ENCODE measurements at regions not wholly inside any gene's neighbourhood (a gene's known extent, or its start where the extent isn't known, plus 50 kb on each side); places are given as distances from the start of the nearest gene placed in this dataset.
"Not testable (repeated sequence)": the region's sequence is repeated elsewhere in the genome, so short reads cannot be mapped to it uniquely, and the experiment has no call there.

DNA sequence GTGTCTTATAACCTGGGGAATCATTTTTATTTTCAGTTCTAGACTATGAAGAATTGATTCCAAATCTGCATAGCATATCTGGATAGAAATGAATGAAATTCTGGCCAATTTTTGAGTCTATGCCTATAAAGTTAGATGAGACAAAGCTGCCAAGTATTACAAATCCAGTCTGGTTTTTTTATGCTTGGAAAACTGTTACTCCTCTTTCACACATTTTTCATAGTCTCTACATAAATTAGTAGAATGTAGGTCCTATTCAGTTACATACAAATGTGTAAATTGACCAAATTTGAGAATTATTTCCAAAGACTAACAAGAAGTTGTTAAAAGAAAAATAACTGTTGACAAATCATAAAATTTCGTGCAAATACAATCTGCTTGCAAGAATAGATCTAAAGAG, 1505.2 kb downstream of the AMY1C start:
- TF ChIP-seq, protein P1, sequence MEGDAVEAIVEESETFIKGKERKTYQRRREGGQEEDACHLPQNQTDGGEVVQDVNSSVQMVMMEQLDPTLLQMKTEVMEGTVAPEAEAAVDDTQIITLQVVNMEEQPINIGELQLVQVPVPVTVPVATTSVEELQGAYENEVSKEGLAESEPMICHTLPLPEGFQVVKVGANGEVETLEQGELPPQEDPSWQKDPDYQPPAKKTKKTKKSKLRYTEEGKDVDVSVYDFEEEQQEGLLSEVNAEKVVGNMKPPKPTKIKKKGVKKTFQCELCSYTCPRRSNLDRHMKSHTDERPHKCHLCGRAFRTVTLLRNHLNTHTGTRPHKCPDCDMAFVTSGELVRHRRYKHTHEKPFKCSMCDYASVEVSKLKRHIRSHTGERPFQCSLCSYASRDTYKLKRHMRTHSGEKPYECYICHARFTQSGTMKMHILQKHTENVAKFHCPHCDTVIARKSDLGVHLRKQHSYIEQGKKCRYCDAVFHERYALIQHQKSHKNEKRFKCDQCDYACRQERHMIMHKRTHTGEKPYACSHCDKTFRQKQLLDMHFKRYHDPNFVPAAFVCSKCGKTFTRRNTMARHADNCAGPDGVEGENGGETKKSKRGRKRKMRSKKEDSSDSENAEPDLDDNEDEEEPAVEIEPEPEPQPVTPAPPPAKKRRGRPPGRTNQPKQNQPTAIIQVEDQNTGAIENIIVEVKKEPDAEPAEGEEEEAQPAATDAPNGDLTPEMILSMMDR (IDR thresholded peaks at IDR 0.05; ENCODE audit: insufficient read depth, low read length, poor library complexity, severe bottlenecking), result no peak
- Histone ChIP-seq H3K27me3 (replicated peaks; ENCODE audit: control insufficient read depth, insufficient read depth, low read length) (no peaks in the 10 kb centered on the region), H3K36me3 (ENCODE audit: control insufficient read depth, insufficient read depth, low read length) (no peaks in the 10 kb centered on the region), H3K4me3 (replicated peaks; ENCODE audit: low read depth, low read length) (no peak overlapping the region)
- DNase-seq (ENCODE audit: extremely low read depth, insufficient read length), result no peak

DNA sequence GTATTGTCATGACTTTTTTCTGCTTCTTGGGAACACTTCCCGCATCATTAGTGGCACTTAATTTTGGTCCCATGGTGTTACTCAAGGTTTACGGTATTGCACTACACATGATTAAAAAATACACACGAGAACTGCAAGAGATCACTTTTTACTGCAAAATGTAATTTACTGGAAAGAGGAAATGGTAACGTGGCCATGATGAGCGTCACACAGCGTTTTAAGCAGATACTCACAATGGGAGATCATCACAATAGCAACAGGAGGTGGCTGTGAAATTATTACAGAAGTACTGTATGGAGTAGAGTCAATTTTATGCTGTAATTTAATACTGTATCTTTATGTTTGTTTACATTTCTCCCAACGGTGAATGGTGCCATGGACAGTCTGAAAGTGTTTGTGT, 1510.3 kb downstream of the AMY1C start:
- DNase-seq (ENCODE audit: extremely low read depth, insufficient read length), result no peak
- H3K36me3 ChIP-seq (ENCODE audit: control insufficient read depth, insufficient read depth, low read length), result no peaks in the 10 kb centered on the region
- H3K27me3 ChIP-seq (replicated peaks; ENCODE audit: control insufficient read depth, insufficient read depth, low read length), result no peaks in the 10 kb centered on the region
- TF ChIP-seq, protein P1 (IDR thresholded peaks at IDR 0.05; ENCODE audit: insufficient read depth, low read length, poor library complexity, severe bottlenecking), result no peak
- H3K4me3 ChIP-seq (replicated peaks; ENCODE audit: low read depth, low read length), result no peak overlapping the region

DNA sequence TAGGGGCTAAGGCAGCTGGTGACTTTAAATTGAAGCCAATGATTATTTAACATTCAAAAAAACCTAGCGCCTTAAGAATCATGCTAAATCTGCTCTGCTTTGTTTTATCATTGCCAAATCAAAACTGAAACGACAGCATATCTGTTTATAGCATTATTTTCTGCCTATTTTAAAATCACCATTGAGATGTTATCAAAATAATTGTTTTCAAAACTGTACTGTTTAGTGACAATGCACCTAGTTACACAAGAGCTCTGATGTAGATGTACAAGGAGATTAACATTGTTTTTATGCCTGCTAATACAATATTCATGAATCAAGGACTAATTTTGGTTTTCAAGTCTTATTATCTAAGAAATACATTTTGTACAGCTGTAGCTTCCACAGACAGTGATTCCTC, 1521.3 kb downstream of the AMY1C start:
- H3K27me3 ChIP-seq (replicated peaks; ENCODE audit: control insufficient read depth, insufficient read depth, low read length), result no peaks in the 10 kb centered on the region
- no peak overlapping the region for H3K4me3 ChIP-seq (replicated peaks; ENCODE audit: low read depth, low read length)
- TF ChIP-seq, protein P1 (IDR thresholded peaks at IDR 0.05; ENCODE audit: insufficient read depth, low read length, poor library complexity, severe bottlenecking), result no peak
- no peak for DNase-seq (ENCODE audit: extremely low read depth, insufficient read length)
- H3K36me3 ChIP-seq (ENCODE audit: control insufficient read depth, insufficient read depth, low read length), result no peaks in the 10 kb centered on the region

DNA sequence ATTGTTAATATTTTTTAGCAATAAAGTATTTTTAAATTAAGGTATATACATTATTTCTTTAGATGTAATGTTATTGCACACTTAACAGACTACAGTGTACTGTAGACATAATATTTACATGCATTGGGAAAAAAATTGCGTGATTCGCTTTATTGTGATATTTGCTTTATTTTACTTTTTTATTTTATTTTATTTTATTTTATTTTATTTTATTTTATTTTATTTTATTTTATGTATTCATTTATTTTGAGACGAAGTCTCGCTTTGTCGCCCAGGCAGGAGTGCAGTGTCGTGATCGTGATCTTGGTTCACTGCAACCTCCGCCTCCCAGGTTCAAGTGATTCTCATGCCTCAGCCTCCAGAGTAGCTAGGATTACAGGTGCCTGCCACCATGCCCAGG, 1522.7 kb downstream of the AMY1C start:
- H3K27me3 ChIP-seq (replicated peaks; ENCODE audit: control insufficient read depth, insufficient read depth, low read length); H3K36me3 ChIP-seq (ENCODE audit: control insufficient read depth, insufficient read depth, low read length); H3K4me3 ChIP-seq (replicated peaks; ENCODE audit: low read depth, low read length); DNase-seq (ENCODE audit: extremely low read depth, insufficient read length): not testable (repeated sequence)

DNA sequence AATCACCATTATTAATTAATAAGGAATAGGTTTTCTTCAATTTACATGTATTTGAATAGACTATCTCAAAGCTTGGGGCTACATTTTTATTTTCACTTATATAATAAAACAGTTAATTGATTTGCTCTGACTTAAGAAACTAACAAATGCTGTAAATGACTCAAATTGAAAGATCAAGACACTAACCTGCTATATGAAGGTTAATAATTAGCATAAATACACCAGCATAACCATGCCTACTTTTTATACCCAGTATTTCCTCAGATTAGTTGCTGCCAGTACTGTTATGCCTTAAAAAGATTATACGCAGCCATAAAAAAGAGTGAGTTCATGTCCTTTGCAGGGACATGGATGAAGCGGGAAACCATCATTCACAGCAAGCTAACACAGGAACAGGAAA, 1545.1 kb downstream of the AMY1C start:
- no peaks in the 10 kb centered on the region for H3K36me3 ChIP-seq (ENCODE audit: control insufficient read depth, insufficient read depth, low read length)
- TF ChIP-seq, protein P1 (IDR thresholded peaks at IDR 0.05; ENCODE audit: insufficient read depth, low read length, poor library complexity, severe bottlenecking), result no peak
- H3K4me3 ChIP-seq (replicated peaks; ENCODE audit: low read depth, low read length), result no peak overlapping the region
- DNase-seq (ENCODE audit: extremely low read depth, insufficient read length), result no peak
- H3K27me3 ChIP-seq (replicated peaks; ENCODE audit: control insufficient read depth, insufficient read depth, low read length), result no peaks in the 10 kb centered on the region

DNA sequence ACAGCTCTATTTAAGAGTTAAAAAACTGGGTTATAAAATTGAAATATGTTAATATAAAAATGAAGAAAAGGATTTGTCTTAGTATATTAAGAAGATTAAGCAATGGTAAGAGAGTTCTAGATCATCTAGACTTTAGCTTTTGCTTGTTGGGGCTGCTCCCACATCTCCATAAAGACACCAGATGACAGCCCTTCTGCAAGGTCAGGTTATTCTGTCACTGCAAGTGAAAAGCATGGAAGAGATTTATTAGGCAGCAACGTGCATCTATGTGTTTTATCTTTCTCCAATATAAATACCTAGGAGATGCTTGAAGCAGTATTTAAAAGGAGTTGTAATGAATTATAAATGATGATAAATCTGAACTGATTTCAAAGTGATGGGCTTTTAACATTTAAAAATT, 1560.4 kb downstream of the AMY1C start:
- TF ChIP-seq, protein P1 (IDR thresholded peaks at IDR 0.05; ENCODE audit: insufficient read depth, low read length, poor library complexity, severe bottlenecking), result no peak
- no peak for DNase-seq (ENCODE audit: extremely low read depth, insufficient read length)
- no peaks in the 10 kb centered on the region for H3K36me3 ChIP-seq (ENCODE audit: control insufficient read depth, insufficient read depth, low read length)
- no peaks in the 10 kb centered on the region for H3K27me3 ChIP-seq (replicated peaks; ENCODE audit: control insufficient read depth, insufficient read depth, low read length)
- no peak overlapping the region for H3K4me3 ChIP-seq (replicated peaks; ENCODE audit: low read depth, low read length)
